ENCODE measurements at regions not wholly inside any gene's neighbourhood (a gene's known extent, or its start where the extent isn't known, plus 50 kb on each side); places are given as distances from the start of the nearest gene placed in this dataset.
"Not testable (repeated sequence)": the region's sequence is repeated elsewhere in the genome, so short reads cannot be mapped to it uniquely, and the experiment has no call there.

DNA sequence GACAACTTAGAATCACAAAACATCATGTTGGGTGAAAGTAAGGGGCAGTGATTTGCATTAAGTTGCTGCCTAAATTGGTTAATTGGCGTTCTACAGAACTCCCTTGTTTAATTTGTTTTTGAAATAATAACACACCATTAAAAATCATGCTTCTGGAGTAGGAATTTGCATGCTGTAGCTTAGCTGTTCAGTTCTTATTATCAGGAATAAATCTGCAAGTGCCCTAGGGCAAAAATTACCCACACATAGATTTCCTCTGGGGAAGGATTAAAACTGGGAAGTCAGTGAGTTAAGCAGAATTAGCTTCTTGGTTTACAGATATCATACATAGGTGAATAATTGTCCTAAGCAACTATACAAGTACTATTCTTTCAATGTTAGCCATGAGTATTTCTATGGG, 381.6 kb upstream of the NAALADL2 start:
- no peak for DNase-seq (ENCODE audit: low spot score)

DNA sequence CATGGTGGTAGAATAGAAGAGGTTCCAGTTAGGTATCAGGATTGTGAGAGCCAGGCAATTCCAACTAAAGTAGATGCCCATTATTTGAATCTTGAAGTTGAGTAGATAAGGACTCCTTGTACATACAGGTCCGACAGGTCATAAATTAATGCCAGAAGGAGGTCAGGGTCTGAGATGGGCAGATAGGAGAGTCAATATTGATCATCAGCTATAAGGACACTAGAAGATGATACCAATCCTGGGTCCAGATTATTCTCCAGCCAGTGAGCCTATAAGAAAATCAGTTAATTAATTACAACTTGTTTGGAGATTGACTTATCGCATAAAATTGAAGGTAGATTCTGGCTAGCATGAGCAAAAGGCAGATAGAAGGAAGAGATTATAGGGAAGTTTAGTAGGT, 378.4 kb upstream of the NAALADL2 start:
- no peak for DNase-seq (ENCODE audit: low spot score)
- in situ Hi-C loops (cut with MboI; ENCODE audit: low sequenced_read_pairs, unreplicated experiment) = no loop called here
- TF ChIP-seq, protein P1, sequence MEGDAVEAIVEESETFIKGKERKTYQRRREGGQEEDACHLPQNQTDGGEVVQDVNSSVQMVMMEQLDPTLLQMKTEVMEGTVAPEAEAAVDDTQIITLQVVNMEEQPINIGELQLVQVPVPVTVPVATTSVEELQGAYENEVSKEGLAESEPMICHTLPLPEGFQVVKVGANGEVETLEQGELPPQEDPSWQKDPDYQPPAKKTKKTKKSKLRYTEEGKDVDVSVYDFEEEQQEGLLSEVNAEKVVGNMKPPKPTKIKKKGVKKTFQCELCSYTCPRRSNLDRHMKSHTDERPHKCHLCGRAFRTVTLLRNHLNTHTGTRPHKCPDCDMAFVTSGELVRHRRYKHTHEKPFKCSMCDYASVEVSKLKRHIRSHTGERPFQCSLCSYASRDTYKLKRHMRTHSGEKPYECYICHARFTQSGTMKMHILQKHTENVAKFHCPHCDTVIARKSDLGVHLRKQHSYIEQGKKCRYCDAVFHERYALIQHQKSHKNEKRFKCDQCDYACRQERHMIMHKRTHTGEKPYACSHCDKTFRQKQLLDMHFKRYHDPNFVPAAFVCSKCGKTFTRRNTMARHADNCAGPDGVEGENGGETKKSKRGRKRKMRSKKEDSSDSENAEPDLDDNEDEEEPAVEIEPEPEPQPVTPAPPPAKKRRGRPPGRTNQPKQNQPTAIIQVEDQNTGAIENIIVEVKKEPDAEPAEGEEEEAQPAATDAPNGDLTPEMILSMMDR (IDR thresholded peaks at IDR 0.05; ENCODE audit: borderline replicate concordance, control extremely low read depth, extremely low read depth, insufficient read depth, missing control alignments) = no peak

More for the DNA sequence above, 381.6 kb upstream of the NAALADL2 start:
- in situ Hi-C loops (cut with MboI; ENCODE audit: low sequenced_read_pairs, unreplicated experiment) = no loop called here
- TF ChIP-seq, protein P1 (IDR thresholded peaks at IDR 0.05; ENCODE audit: borderline replicate concordance, control extremely low read depth, extremely low read depth, insufficient read depth, missing control alignments) = no peak

DNA sequence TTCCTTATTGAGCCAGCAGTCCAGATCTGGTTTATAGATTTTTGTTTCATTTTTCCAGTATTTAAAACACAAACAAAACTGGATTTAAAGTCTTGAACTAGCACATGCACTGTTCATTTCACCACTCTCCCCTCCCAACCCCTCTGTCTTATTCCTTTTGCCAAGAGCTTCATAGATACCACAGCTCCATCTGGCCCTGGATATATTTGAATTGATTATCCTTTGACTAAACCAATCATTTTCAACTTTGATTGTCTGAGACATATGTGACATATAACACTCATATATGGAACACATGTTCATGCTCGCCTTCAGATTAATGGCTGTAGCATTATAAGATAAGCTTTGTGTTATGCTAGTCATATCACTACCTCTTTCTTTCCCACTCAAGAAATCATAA, 376.6 kb upstream of the NAALADL2 start:
- in situ Hi-C loops (cut with MboI; ENCODE audit: low sequenced_read_pairs, unreplicated experiment) = no loop called here
- no peak for DNase-seq (ENCODE audit: low spot score)
- TF ChIP-seq, protein P1 (IDR thresholded peaks at IDR 0.05; ENCODE audit: borderline replicate concordance, control extremely low read depth, extremely low read depth, insufficient read depth, missing control alignments) = no peak

DNA sequence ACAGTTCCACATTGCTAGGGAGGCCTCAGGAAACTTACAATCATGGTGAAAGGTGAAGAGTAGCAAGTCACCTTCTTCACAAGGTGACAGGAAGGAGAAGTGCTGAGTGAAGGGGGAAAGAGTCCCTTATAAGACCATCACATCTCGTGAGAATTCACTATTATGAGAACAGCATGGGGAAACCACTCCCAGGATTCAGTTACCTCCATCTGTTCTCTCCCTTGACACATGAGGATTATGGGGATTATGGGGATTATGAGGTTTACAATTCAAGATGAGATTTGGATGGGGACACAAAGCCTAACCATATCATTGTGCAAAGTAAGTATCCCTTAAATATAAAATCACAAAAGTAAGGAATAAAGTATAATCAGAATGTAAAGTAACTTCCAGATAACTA, 375.9 kb upstream of the NAALADL2 start:
- DNase-seq (ENCODE audit: low spot score) = no peak
- in situ Hi-C loops (cut with MboI; ENCODE audit: low sequenced_read_pairs, unreplicated experiment) = no loop called here
- TF ChIP-seq, protein P1 (IDR thresholded peaks at IDR 0.05; ENCODE audit: borderline replicate concordance, control extremely low read depth, extremely low read depth, insufficient read depth, missing control alignments) = no peak

- DNase-seq (ENCODE audit: low spot score); in situ Hi-C loops (cut with MboI; ENCODE audit: low sequenced_read_pairs, unreplicated experiment): not testable (repeated sequence)
Measured at GRCh38 chr3:174483856-174484255, 375.3 kb upstream of the NAALADL2 start.

- TF ChIP-seq, protein P1 (IDR thresholded peaks at IDR 0.05; ENCODE audit: borderline replicate concordance, control extremely low read depth, extremely low read depth, insufficient read depth, missing control alignments) = no peak
- in situ Hi-C loops (cut with MboI; ENCODE audit: low sequenced_read_pairs, unreplicated experiment) = no loop called here
- no peak for DNase-seq (ENCODE audit: low spot score)
Measured at GRCh38 chr3:174488527-174488926, 370.6 kb upstream of the NAALADL2 start.

- DNase-seq (ENCODE audit: low spot score) = no peak
- TF ChIP-seq, protein P1 (IDR thresholded peaks at IDR 0.05; ENCODE audit: borderline replicate concordance, control extremely low read depth, extremely low read depth, insufficient read depth, missing control alignments) = no peak
- in situ Hi-C loops (cut with MboI; ENCODE audit: low sequenced_read_pairs, unreplicated experiment) = no loop called here
Measured at GRCh38 chr3:174495311-174495710, 363.8 kb upstream of the NAALADL2 start.
